ENCODE measurements at regions not wholly inside any gene's neighbourhood (a gene's known extent, or its start where the extent isn't known, plus 50 kb on each side); places are given as distances from the start of the nearest gene placed in this dataset.

GRCh38 chr2:136179602-136179975, 61.6 kb upstream of the CXCR4 start:
- H3K36me3 ChIP-seq (ENCODE audit: control insufficient read depth in 2 of 2, insufficient read depth in 2 of 2, low read length in 1 of 2) = no peaks in the 10 kb centered on the region
- no peak overlapping the region for H3K9ac ChIP-seq (ENCODE audit: control insufficient read depth, insufficient read depth, low read length)
- no peak for TF ChIP-seq IRF5 (IDR thresholded peaks at IDR 0.05; ENCODE audit: borderline replicate concordance)
- TF ChIP-seq SREBF2 (IDR thresholded peaks at IDR 0.05; ENCODE audit: low read length) = no peak
- TF ChIP-seq, protein P1, sequence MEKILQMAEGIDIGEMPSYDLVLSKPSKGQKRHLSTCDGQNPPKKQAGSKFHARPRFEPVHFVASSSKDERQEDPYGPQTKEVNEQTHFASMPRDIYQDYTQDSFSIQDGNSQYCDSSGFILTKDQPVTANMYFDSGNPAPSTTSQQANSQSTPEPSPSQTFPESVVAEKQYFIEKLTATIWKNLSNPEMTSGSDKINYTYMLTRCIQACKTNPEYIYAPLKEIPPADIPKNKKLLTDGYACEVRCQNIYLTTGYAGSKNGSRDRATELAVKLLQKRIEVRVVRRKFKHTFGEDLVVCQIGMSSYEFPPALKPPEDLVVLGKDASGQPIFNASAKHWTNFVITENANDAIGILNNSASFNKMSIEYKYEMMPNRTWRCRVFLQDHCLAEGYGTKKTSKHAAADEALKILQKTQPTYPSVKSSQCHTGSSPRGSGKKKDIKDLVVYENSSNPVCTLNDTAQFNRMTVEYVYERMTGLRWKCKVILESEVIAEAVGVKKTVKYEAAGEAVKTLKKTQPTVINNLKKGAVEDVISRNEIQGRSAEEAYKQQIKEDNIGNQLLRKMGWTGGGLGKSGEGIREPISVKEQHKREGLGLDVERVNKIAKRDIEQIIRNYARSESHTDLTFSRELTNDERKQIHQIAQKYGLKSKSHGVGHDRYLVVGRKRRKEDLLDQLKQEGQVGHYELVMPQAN (conservative IDR thresholded peaks at IDR 0.05) = no peak
- TF ChIP-seq TARDBP (IDR thresholded peaks at IDR 0.05; ENCODE audit: borderline replicate concordance) = no peak
- no peak for TF ChIP-seq MAX (IDR thresholded peaks at IDR 0.05; ENCODE audit: low read depth, low read length)
- TF ChIP-seq TCF12 (IDR thresholded peaks at IDR 0.05; ENCODE audit: low read depth, low read length) = no peak
- no peak for TF ChIP-seq EGR1 (IDR thresholded peaks at IDR 0.05; ENCODE audit: borderline replicate concordance in 1 of 2, low read depth in 2 of 2, low read length in 2 of 2)
- no peak for TF ChIP-seq PRDM15 (CRISPR knock-in tag; IDR thresholded peaks at IDR 0.05)
- no peak for TF ChIP-seq SUPT20H (IDR thresholded peaks at IDR 0.05; ENCODE audit: borderline replicate concordance, control insufficient read depth, low read depth, low read length)
- no peak for TF ChIP-seq CREB1 (IDR thresholded peaks at IDR 0.05; ENCODE audit: low read depth)
- POLR2A ChIA-PET = interaction anchor here (1.2 kb wide), 1 partner anchor 9 kb away, joined by 3 read pairs; no protein-coding TSS in a partner anchor
- no peak for FAIRE-seq
- H3K9me3 ChIP-seq (replicated peaks; ENCODE audit: control insufficient read depth, insufficient read depth, low read length) = no peaks in the 10 kb centered on the region; the same call in 2 of the 3 replicates
- no peak overlapping the region for H3K27ac ChIP-seq (ENCODE audit: control insufficient read depth, insufficient read depth)
- ATAC-seq = no peak
- intact Hi-C loops (cut with micrococcal nuclease; ENCODE audit: unreplicated experiment) (no loop called here), in situ Hi-C loops (cut with MboI) (no loop called here)
- no peaks in the 10 kb centered on the region for H3K79me2 ChIP-seq (ENCODE audit: control insufficient read depth, insufficient read depth, low read length)
- no peak for DNase-seq (ENCODE audit: low read depth, low spot score)
- H2AFZ ChIP-seq (ENCODE audit: control insufficient read depth, low read depth, low read length) = no peak overlapping the region
- CTCF ChIA-PET = interaction anchor here (0.8 to 1.6 kb wide), 2 partner anchors 9 to 12 kb away, joined by 3 to 5 read pairs; no protein-coding TSS in a partner anchor
- H3K27me3 ChIP-seq (replicated peaks in 1 of 2; ENCODE audit: control insufficient read depth in 2 of 2, insufficient read depth in 2 of 2, low read length in 1 of 2) = no peaks in the 10 kb centered on the region
- no peak overlapping the region for H3K4me2 ChIP-seq (ENCODE audit: control insufficient read depth, insufficient read depth)
- H4K20me1 ChIP-seq (ENCODE audit: control insufficient read depth, insufficient read depth) = no peaks in the 10 kb centered on the region
- BruUV-seq (replicated peaks) = no TSS peak
- no peaks in the 10 kb centered on the region for H3K4me1 ChIP-seq (ENCODE audit: control insufficient read depth, insufficient read depth, low read length)
- H3K4me3 ChIP-seq = no peak overlapping the region
- RAD21 ChIA-PET (ENCODE audit: unreplicated experiment) = no interaction called here
- SMC1A ChIA-PET (ENCODE audit: uncharacterized antibody, unreplicated experiment) = interaction anchor here (1.1 to 3.0 kb wide), 4 partner anchors 10 to 148 kb away, joined by 3 to 17 read pairs (median 8); no protein-coding TSS in a partner anchor

Measured in GM12878 (cell line).